A549 (cell line): ENCODE measurements at regions not wholly inside any gene's neighbourhood (a gene's known extent, or its start where the extent isn't known, plus 50 kb on each side); places are given as distances from the start of the nearest gene placed in this dataset.

Source experiments
- BHLHE40 ChIP-seq: IDR thresholded peaks from 2 replicates; pipeline ENCODE4 v1.6.1; 2012; ENCODE audit warnings: low read depth, low read length, inconsistent platforms
- CHD2 ChIP-seq: fragments of 150-350 bp; IDR thresholded peaks from 2 replicates; pipeline ENCODE4 v1.6.1; 2014; ENCODE audit warnings: low read length; ENCODE audit not compliant: partially characterized antibody
- EP300 ChIP-seq, 2 experiments: fragments of >200 bp; sonication (Bioruptor Twin); formaldehyde crosslinking; IDR thresholded peaks; 2 replicates in 1 of 2; 3 replicates in 1 of 2; pipeline ENCODE4 v1.6.1; 2016 to 2017
- GATA3 ChIP-seq: IDR thresholded peaks from 2 replicates; pipeline ENCODE4 v1.6.1; 2012; ENCODE audit warnings: borderline replicate concordance
- JUN ChIP-seq, 2 experiments: fragments of >200 bp; sonication (Bioruptor Twin); formaldehyde crosslinking; IDR thresholded peaks; 2 replicates in 1 of 2; 3 replicates in 1 of 2; pipeline ENCODE4 v1.6.1; 2016 to 2017
- MAFK ChIP-seq: fragments of 450-650 bp; IDR thresholded peaks from 2 replicates; pipeline ENCODE4 v1.6.1; 2014; ENCODE audit not compliant: partially characterized antibody
- MAX ChIP-seq: IDR thresholded peaks from 2 replicates; pipeline ENCODE4 v1.6.1; 2012
- MYC ChIP-seq: IDR thresholded peaks from 2 replicates; pipeline ENCODE4 v1.6.1; 2012; ENCODE audit warnings: mild to moderate bottlenecking, inconsistent platforms, low read length, improper control_type of control experiment, borderline replicate concordance
- PHF8 ChIP-seq: fragments of 200-600 bp; sonication (generic); IDR thresholded peaks from 2 replicates; pipeline ENCODE4 v1.6.1; 2016; ENCODE audit warnings: low read depth, mild to moderate bottlenecking, antibody characterized with exemption, moderate library complexity, borderline replicate concordance
- POLR2A ChIP-seq: IDR thresholded peaks from 2 replicates; pipeline ENCODE4 v1.6.1; 2012; ENCODE audit warnings: mild to moderate bottlenecking, low read length
- SMC3 ChIP-seq: fragments of >200 bp; sonication (Bioruptor Twin); formaldehyde crosslinking; IDR thresholded peaks from 3 replicates; pipeline ENCODE4 v1.6.1; 2018; ENCODE audit warnings: inconsistent platforms
- TF ChIP-seq, protein P1 (sequence below): fragments of >200 bp; sonication (Bioruptor Twin); formaldehyde crosslinking; IDR thresholded peaks from 3 replicates; pipeline ENCODE4 v1.5.1; 2016
- TF ChIP-seq, protein P2 (sequence below): fragments of 250-450 bp; sonication (Bioruptor Pico); IDR thresholded peaks from 2 replicates; pipeline ENCODE4 v1.5.0; 2021; ENCODE audit warnings: mild to moderate bottlenecking, moderate library complexity, borderline replicate concordance

- TF ChIP-seq MAX: no peak
- no peak for TF ChIP-seq BHLHE40
- no peak for TF ChIP-seq JUN (IDR thresholded peaks at IDR 0.05)
- TF ChIP-seq POLR2A: no peak
- TF ChIP-seq, protein P1, sequence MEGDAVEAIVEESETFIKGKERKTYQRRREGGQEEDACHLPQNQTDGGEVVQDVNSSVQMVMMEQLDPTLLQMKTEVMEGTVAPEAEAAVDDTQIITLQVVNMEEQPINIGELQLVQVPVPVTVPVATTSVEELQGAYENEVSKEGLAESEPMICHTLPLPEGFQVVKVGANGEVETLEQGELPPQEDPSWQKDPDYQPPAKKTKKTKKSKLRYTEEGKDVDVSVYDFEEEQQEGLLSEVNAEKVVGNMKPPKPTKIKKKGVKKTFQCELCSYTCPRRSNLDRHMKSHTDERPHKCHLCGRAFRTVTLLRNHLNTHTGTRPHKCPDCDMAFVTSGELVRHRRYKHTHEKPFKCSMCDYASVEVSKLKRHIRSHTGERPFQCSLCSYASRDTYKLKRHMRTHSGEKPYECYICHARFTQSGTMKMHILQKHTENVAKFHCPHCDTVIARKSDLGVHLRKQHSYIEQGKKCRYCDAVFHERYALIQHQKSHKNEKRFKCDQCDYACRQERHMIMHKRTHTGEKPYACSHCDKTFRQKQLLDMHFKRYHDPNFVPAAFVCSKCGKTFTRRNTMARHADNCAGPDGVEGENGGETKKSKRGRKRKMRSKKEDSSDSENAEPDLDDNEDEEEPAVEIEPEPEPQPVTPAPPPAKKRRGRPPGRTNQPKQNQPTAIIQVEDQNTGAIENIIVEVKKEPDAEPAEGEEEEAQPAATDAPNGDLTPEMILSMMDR: no peak
- TF ChIP-seq EP300 (IDR thresholded peaks at IDR 0.05): no peak
- no peak for TF ChIP-seq PHF8
- TF ChIP-seq MAFK: no peak
- no peak for TF ChIP-seq MYC
- no peak for TF ChIP-seq GATA3
- TF ChIP-seq SMC3: no peak
- TF ChIP-seq, protein P2, sequence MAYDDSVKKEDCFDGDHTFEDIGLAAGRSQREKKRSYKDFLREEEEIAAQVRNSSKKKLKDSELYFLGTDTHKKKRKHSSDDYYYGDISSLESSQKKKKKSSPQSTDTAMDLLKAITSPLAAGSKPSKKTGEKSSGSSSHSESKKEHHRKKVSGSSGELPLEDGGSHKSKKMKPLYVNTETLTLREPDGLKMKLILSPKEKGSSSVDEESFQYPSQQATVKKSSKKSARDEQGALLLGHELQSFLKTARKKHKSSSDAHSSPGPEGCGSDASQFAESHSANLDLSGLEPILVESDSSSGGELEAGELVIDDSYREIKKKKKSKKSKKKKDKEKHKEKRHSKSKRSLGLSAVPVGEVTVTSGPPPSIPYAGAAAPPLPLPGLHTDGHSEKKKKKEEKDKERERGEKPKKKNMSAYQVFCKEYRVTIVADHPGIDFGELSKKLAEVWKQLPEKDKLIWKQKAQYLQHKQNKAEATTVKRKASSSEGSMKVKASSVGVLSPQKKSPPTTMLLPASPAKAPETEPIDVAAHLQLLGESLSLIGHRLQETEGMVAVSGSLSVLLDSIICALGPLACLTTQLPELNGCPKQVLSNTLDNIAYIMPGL: no peak
- TF ChIP-seq CHD2: no peak
Measured at GRCh38 chr10:62887642-62888041, 71.5 kb upstream of the EGR2 start.
